ENCODE measurements at regions not wholly inside any gene's neighbourhood (a gene's known extent, or its start where the extent isn't known, plus 50 kb on each side); places are given as distances from the start of the nearest gene placed in this dataset.

DNA sequence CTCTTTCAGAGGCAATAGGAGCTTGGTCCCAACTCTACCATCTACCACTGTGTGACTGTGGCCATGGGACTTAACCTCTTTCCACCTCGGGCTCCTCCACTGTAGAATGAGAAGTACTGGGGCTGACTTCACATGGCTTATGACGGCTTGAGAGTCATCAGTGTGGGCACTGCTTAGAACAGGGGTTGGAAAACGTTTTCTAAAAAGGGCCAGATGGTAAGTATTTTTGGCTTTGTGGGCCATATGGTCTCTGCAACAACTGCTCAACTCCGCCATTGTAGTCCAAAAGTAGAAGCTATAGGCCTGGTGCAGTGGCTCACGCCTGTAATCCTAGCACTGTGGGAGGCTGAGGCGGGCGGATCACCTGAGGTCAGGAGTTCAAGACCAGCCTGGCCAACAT is 69.2 kb upstream of the LTA4H start:
- H3K9me3 ChIP-seq (ENCODE audit: control insufficient read depth in 4 of 4, low read length in 3 of 4), result no peaks in the 10 kb centered on the region
- no peaks in the 10 kb centered on the region for H3K36me3 ChIP-seq (ENCODE audit: control insufficient read depth in 4 of 4, insufficient read depth in 3 of 4, low read depth in 1 of 4, low read length in 3 of 4)
- H3K27ac ChIP-seq (ENCODE audit: low read depth in 1 of 2, low read length in 2 of 2), result no peak overlapping the region
- WGBS, result 96% methylated on average over 7 of the region's 7 CpGs
- peaks cover 0 to 5% (median 0%) of the 10 kb centered on the region in 4 donors for H3K4me1 ChIP-seq (ENCODE audit: control insufficient read depth in 4 of 4, insufficient read depth in 4 of 4, low read length in 3 of 4)
- no peak overlapping the region for H3K4me3 ChIP-seq (ENCODE audit: low read depth in 1 of 3, low read length in 3 of 3)
- TF ChIP-seq SP1 (IDR thresholded peaks at IDR 0.05), result no peak
- TF ChIP-seq NR2F2 (IDR thresholded peaks at IDR 0.05), result no peak
- no peak for TF ChIP-seq HNF4G (IDR thresholded peaks at IDR 0.05)
- TF ChIP-seq, protein P1, sequence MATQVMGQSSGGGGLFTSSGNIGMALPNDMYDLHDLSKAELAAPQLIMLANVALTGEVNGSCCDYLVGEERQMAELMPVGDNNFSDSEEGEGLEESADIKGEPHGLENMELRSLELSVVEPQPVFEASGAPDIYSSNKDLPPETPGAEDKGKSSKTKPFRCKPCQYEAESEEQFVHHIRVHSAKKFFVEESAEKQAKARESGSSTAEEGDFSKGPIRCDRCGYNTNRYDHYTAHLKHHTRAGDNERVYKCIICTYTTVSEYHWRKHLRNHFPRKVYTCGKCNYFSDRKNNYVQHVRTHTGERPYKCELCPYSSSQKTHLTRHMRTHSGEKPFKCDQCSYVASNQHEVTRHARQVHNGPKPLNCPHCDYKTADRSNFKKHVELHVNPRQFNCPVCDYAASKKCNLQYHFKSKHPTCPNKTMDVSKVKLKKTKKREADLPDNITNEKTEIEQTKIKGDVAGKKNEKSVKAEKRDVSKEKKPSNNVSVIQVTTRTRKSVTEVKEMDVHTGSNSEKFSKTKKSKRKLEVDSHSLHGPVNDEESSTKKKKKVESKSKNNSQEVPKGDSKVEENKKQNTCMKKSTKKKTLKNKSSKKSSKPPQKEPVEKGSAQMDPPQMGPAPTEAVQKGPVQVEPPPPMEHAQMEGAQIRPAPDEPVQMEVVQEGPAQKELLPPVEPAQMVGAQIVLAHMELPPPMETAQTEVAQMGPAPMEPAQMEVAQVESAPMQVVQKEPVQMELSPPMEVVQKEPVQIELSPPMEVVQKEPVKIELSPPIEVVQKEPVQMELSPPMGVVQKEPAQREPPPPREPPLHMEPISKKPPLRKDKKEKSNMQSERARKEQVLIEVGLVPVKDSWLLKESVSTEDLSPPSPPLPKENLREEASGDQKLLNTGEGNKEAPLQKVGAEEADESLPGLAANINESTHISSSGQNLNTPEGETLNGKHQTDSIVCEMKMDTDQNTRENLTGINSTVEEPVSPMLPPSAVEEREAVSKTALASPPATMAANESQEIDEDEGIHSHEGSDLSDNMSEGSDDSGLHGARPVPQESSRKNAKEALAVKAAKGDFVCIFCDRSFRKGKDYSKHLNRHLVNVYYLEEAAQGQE (IDR thresholded peaks at IDR 0.05), result no peak
- TF ChIP-seq EGR1 (IDR thresholded peaks at IDR 0.05; ENCODE audit: low read depth in 2 of 2), result no peak
- TF ChIP-seq, protein P2, sequence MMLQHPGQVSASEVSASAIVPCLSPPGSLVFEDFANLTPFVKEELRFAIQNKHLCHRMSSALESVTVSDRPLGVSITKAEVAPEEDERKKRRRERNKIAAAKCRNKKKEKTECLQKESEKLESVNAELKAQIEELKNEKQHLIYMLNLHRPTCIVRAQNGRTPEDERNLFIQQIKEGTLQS (IDR thresholded peaks at IDR 0.05), result no peak
- DNase-seq (ENCODE audit: low spot score), result no peak
- no peaks in the 10 kb centered on the region for H3K27me3 ChIP-seq (ENCODE audit: control insufficient read depth in 4 of 4, insufficient read depth in 4 of 4, low read length in 3 of 4)
- H3K9ac ChIP-seq (ENCODE audit: low read depth in 1 of 2, low read length in 2 of 2), result no peak overlapping the region

DNA sequence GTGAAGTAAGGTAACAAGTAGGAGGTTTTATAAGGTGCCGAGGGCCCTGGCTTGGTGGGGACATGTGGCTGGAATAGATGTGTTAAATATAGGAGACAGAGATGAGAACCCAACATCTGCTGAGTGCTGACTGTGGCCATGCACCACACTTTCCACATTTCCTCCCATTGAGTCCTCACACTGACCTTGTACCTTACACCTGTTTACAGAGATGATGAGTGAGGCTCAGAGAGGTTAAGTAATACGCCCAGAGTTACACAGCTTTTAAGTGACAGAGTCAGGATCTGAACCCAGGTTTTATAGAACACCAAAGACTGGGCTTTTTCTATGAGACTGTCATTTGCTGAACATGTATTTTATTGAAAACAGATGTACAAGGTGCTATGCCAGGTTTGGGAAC is 70.8 kb upstream of the LTA4H start:
- Histone ChIP-seq H3K27ac (ENCODE audit: low read depth in 1 of 2, low read length in 2 of 2) (no peak overlapping the region), H3K9me3 (ENCODE audit: control insufficient read depth in 4 of 4, low read length in 3 of 4) (no peaks in the 10 kb centered on the region), H3K36me3 (ENCODE audit: control insufficient read depth in 4 of 4, insufficient read depth in 3 of 4, low read depth in 1 of 4, low read length in 3 of 4) (no peaks in the 10 kb centered on the region), H3K4me3 (ENCODE audit: low read depth in 1 of 3, low read length in 3 of 3) (no peak overlapping the region), H3K27me3 (ENCODE audit: control insufficient read depth in 4 of 4, insufficient read depth in 4 of 4, low read length in 3 of 4) (no peaks in the 10 kb centered on the region), H3K4me1 (ENCODE audit: control insufficient read depth in 4 of 4, insufficient read depth in 4 of 4, low read length in 3 of 4) (peaks cover 0 to 5% (median 0%) of the 10 kb centered on the region in 4 donors), H3K9ac (ENCODE audit: low read depth in 1 of 2, low read length in 2 of 2) (no peak overlapping the region)
- TF ChIP-seq, protein P3, sequence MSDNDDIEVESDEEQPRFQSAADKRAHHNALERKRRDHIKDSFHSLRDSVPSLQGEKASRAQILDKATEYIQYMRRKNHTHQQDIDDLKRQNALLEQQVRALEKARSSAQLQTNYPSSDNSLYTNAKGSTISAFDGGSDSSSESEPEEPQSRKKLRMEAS (IDR thresholded peaks at IDR 0.05), result no peak
- TF ChIP-seq YY1 (IDR thresholded peaks at IDR 0.05) (no peak), FOXA2 (IDR thresholded peaks at IDR 0.05) (no peak), EGR1 (IDR thresholded peaks at IDR 0.05; ENCODE audit: low read depth in 2 of 2) (no peak), SP1 (IDR thresholded peaks at IDR 0.05) (no peak), RXRA (IDR thresholded peaks at IDR 0.05) (no peak), GABPA (IDR thresholded peaks at IDR 0.05 in 1 of 2, conservative IDR thresholded peaks at IDR 0.05 in 1 of 2) (no peak), FOXA1 (IDR thresholded peaks at IDR 0.05) (no peak), JUND (IDR thresholded peaks at IDR 0.05) (no peak), HNF4G (IDR thresholded peaks at IDR 0.05) (no peak), NR2F2 (IDR thresholded peaks at IDR 0.05) (no peak), RAD21 (IDR thresholded peaks at IDR 0.05) (no peak)
- TF ChIP-seq, protein P4, sequence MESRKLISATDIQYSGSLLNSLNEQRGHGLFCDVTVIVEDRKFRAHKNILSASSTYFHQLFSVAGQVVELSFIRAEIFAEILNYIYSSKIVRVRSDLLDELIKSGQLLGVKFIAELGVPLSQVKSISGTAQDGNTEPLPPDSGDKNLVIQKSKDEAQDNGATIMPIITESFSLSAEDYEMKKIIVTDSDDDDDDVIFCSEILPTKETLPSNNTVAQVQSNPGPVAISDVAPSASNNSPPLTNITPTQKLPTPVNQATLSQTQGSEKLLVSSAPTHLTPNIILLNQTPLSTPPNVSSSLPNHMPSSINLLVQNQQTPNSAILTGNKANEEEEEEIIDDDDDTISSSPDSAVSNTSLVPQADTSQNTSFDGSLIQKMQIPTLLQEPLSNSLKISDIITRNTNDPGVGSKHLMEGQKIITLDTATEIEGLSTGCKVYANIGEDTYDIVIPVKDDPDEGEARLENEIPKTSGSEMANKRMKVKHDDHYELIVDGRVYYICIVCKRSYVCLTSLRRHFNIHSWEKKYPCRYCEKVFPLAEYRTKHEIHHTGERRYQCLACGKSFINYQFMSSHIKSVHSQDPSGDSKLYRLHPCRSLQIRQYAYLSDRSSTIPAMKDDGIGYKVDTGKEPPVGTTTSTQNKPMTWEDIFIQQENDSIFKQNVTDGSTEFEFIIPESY (IDR thresholded peaks at IDR 0.05), result no peak
- TF ChIP-seq, protein P5, sequence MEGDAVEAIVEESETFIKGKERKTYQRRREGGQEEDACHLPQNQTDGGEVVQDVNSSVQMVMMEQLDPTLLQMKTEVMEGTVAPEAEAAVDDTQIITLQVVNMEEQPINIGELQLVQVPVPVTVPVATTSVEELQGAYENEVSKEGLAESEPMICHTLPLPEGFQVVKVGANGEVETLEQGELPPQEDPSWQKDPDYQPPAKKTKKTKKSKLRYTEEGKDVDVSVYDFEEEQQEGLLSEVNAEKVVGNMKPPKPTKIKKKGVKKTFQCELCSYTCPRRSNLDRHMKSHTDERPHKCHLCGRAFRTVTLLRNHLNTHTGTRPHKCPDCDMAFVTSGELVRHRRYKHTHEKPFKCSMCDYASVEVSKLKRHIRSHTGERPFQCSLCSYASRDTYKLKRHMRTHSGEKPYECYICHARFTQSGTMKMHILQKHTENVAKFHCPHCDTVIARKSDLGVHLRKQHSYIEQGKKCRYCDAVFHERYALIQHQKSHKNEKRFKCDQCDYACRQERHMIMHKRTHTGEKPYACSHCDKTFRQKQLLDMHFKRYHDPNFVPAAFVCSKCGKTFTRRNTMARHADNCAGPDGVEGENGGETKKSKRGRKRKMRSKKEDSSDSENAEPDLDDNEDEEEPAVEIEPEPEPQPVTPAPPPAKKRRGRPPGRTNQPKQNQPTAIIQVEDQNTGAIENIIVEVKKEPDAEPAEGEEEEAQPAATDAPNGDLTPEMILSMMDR (IDR thresholded peaks at IDR 0.05; ENCODE audit: low read depth, low read length, missing input control), result no peak
- TF ChIP-seq, protein P1 (IDR thresholded peaks at IDR 0.05), result no peak
- WGBS, result 87% methylated on average over 2 of the region's 2 CpGs
- DNase-seq (ENCODE audit: low spot score), result no peak
